Fibroblast of pulmonary artery (primary cell): ENCODE measurements at regions not wholly inside any gene's neighbourhood (a gene's known extent, or its start where the extent isn't known, plus 50 kb on each side); places are given as distances from the start of the nearest gene placed in this dataset.
A peak's percentile ranks its signal among the peaks of the same experiment; 100 is the strongest.

ENCODE experiments used
- DNase-seq: peaks from one replicate; pipeline ENCODE4 v3.0.0-alpha.2; 2010; ENCODE audit warnings: low read depth
- H3K4me3 ChIP-seq: replicated peaks from 2 replicates; pipeline ENCODE4 v1.5.1; 2011; ENCODE audit warnings: low read depth, mild to moderate bottlenecking, control low read depth, low read length, moderate library complexity
- TF ChIP-seq, protein P1 (sequence below): IDR thresholded peaks from 2 replicates; pipeline ENCODE4 v1.5.1; 2011; ENCODE audit warnings: mild to moderate bottlenecking, control low read depth, low read length, inconsistent platforms; ENCODE audit errors: missing control alignments

DNA sequence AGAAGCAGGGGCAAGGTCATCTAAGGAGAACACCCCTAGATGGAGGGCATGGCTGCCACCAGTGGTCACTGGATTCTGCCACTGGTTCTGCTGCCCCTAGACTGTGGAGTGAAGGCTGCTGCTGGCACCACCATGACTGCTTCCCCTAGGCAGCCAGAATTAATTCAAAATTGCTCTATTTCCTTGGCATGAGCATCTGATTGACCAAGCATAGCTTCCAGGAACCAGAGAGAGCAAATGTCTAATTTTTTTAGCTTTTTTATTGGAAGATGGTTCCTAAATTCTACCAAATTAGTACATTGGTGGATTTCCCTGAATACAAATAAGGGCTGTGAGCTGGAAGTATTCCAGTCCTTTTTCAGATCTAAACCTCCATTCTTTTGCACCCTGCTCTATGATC is 270.2 kb upstream of the GBE1 start:
- TF ChIP-seq, protein P1, sequence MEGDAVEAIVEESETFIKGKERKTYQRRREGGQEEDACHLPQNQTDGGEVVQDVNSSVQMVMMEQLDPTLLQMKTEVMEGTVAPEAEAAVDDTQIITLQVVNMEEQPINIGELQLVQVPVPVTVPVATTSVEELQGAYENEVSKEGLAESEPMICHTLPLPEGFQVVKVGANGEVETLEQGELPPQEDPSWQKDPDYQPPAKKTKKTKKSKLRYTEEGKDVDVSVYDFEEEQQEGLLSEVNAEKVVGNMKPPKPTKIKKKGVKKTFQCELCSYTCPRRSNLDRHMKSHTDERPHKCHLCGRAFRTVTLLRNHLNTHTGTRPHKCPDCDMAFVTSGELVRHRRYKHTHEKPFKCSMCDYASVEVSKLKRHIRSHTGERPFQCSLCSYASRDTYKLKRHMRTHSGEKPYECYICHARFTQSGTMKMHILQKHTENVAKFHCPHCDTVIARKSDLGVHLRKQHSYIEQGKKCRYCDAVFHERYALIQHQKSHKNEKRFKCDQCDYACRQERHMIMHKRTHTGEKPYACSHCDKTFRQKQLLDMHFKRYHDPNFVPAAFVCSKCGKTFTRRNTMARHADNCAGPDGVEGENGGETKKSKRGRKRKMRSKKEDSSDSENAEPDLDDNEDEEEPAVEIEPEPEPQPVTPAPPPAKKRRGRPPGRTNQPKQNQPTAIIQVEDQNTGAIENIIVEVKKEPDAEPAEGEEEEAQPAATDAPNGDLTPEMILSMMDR: no peak
- no peak overlapping the region for H3K4me3 ChIP-seq
- DNase-seq: no peak

GRCh38 chr3:82030916-82031315 is 269.5 kb upstream of the GBE1 start:
- no peak overlapping the region for H3K4me3 ChIP-seq
- no peak for DNase-seq
- TF ChIP-seq, protein P1: no peak

DNA sequence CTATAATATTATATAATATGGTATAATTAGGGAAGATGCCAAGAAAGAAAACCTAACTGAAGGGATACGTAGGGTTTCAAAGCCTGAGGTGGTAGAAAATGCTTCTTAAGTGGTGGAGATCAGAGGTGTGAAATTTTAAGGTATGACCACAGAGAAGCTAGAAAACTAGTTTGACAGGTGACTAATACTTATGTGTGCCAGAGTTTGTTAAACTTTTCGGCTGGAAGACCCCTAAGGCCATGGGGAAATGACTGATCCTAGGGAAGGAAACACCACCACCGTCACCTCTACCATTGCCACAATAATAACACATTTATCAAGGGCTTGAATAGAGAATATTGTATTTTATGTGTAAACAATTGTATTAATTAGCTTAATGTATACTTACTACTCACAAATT is 261.4 kb upstream of the GBE1 start:
- H3K4me3 ChIP-seq: no peak overlapping the region
- TF ChIP-seq, protein P1: no peak
- no peak for DNase-seq

- no peak overlapping the region for H3K4me3 ChIP-seq
- TF ChIP-seq, protein P1: no peak
- no peak for DNase-seq
Observed at GRCh38 chr3:82020282-82020681, 258.8 kb upstream of the GBE1 start.

- TF ChIP-seq, protein P1: no peak
- no peak overlapping the region for H3K4me3 ChIP-seq
- no peak for DNase-seq
Observed at GRCh38 chr3:82015241-82015640, 253.8 kb upstream of the GBE1 start.

GRCh38 chr3:82012775-82013174 is 251.3 kb upstream of the GBE1 start:
- TF ChIP-seq, protein P1: peak; percentile 40
- peak; percentile 2 for DNase-seq

GRCh38 chr3:82011336-82011735 is 249.9 kb upstream of the GBE1 start:
- TF ChIP-seq, protein P1: no peak
- no peak for DNase-seq
- no peak overlapping the region for H3K4me3 ChIP-seq

More at GRCh38 chr3:82012775-82013174, 251.3 kb upstream of the GBE1 start:
- H3K4me3 ChIP-seq: no peak overlapping the region
